HG03565 (cell line): ENCODE measurements at regions not wholly inside any gene's neighbourhood (a gene's known extent, or its start where the extent isn't known, plus 50 kb on each side); places are given as distances from the start of the nearest gene placed in this dataset.

ENCODE experiments used
- ATAC-seq: cut with Tn5 transposase; IDR thresholded peaks from one replicate; pipeline ENCODE4 v1.9.1; 2021; ENCODE audit warnings: mild to moderate bottlenecking, moderate library complexity; ENCODE audit not compliant: unreplicated experiment

DNA sequence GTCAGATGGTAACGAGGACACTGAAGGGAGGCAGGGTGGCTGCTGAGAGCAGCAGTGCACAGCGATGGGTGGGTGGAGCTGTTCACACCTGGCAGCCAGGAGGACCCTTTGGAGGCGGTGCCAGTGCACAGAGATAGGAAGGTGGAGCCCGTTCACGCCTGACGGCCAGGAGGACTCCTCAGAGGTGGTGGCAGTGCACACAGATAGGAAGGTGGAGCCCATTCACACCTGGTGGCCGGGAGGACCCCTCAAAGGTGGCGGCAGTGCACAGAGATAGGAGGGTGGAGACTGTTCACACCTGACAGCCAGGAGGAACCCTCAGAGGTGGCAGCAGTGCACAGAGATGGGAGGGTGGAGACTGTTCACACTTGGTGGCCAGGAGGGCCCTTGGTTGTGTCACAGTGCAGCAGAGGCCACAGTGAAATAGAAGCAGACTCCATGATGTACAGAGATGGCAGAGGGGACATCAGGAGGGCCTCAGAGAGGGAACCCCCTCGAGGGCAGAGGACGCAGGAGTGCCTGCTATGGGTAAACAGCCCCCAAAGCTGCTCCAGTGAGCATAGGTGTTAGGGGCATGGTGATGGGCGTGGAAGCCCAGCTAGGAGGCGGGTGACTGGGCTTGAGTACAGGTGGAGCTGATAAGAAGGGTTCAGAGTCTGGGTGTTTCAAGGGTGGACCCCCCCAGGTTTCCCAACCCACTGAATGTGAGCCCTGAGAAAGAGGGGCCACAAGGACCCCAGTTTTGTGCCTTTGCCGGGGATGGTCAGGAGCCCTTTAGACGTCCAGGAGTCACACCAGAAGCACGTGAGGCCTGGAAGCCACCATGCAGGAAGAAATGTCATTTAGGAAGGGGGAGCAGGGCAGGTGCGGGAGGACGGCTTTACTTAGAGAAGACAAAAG is 566.7 kb downstream of the BRD1 start:
- ATAC-seq: no peak

DNA sequence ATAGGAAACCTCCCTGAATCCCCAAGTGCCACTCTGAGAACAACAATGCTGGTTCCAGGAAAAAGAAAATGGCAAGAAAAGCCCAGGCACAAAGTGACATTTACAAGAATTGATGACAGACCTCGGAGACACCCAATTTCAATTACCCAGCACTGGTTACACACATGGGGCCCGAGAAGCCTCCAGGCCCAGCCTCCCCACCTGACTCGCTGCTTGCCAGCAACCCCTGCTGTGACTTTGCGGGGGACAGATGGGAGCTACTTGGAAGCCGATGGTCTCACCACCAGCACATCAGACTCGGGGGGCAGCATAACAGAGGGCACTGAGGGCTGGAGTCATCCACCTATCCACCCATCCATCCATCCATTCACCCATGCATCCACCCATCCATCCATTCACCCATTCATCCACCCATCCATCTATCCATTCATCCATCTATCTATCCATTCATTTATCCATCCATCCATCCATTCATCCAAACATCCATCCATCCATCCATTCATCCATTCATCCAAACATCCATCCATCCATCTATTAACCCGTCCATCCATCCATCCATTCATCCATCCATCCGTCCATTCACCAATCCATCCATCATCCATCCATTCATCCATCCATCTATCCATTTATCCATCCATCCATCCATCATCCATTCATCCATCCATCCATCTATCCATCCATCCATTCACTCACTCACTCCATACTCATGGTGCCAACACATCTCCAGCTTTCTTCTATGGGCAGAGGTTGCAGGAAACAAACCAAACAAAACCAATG is 567.6 kb downstream of the BRD1 start:
- ATAC-seq: no peak

DNA sequence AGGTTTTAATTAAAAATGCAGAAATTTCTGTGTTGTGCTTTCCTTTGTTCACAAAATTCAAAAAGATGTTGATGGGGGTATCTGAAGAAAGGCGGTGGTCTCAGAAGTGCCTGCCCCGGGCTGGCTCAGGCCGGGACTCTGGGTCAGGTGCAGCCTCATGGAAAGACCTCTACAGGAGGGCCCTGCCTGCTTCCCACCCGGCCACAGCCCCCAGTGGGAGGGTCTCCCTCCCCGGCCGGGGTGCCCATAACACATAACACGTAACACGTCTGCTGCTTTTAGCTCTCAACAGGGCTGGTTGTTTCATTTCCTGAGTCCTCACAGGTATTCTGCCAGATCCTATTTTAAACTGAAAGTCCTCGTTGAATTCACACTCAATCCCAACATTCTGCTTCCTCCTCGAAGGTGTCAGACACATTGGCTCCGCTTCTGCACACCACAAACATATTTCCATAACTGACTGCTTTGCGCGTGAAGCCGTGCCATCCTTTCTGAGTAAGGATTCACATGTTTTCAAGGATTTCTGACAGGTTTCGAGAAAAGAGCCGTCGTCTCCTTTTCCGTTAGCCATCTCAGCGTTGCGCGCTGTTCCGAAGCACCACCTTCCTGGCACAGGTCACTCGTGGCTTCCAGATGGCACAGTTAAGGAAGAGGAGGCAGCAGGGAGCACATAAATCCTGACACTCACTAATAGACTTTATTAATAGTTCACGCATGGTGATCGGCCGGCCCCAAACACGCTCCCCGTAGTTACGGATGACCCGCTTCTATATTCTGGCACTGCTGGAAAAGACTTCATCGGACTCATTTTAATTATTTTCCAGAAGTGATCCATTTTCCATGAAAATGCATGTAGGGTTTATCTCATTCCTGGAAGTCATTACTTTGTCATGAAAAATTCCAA is 569.3 kb downstream of the BRD1 start:
- ATAC-seq: no peak

DNA sequence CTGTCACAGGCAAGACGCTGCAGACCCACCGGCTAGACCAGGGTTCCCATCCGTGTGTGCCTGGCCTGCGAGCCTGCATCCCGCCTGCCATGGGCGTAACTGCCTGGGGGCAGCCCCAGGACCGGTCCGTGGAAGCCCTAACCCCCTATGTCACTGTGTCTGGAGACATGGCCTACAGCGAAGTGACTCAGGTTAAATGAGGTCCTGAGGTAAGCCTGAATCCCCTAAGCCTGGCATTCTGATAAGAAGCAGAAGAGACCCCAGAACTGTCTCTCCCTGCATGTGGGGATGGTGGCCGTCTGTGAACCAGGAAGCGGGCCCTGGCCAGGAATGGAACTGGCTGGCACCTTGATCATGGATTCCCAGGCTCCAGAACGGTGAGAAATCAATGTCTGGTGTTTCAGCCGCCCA is 570.1 kb downstream of the BRD1 start:
- ATAC-seq: no peak

DNA sequence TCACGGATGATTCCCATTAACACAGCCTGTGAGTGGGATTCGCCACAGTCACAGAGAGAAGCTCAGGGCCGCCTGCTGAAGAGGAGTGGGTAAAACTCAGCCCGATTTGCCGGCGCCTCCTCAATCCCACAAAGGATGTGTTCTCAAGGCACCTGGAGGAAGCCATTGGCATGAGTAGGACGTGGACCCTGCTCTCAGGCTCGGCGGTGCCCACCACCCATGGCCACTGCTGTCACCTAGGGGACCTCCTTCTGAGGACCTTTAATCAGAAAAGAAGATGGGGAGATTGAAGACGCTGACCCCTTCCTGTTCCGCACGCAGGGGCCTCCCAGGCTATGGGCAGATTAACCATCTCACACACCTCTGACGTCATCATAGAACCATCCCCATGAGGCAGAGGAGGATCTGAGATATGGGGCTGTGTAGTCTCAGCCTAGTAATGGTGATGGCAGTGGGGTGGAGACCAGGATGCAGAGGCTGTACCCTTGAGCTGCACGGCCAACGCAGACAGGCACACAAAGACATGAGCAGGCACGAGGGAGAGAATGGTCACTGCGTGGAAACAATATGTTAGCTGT is 571.8 kb downstream of the BRD1 start:
- no peak for ATAC-seq

DNA sequence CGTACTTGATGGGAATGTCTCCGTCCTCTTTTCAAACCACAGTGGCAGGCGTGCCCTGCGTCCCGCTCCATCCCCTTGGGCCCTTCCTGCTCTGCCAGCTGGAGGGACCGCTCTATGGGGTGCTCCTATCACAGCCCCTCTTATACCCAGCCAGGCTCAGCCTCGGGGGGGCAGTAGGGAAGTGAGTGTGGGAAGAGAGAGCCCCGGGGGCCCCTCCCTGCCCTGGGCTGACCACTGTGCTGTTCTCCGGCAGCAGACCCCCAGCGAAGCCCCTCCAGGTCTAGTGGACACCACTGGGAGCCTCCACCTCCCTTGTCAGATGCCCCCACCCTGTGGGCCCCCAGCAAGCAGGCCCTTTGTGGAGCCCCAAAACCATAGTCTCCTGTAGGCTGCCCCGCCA is 572.5 kb downstream of the BRD1 start:
- ATAC-seq: no peak

DNA sequence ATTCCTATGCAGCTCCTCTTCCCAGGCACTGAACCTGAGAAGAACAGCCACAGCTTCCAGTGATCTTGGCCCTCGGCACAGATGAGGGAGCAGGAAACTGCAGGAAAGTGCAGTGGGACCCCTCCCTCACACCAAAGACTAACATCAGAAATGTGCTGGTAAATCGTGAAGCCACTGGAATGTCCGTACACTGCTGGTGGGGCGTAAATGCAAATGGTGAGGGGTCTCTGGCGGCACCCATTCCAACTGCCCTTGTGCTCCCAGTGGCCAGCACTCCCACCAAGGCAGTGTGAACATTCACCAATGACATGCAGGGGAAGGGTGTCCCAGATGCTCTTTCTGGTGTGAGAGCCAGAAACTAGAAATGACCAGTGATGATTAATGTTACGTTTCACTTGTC is 574.0 kb downstream of the BRD1 start:
- no peak for ATAC-seq

DNA sequence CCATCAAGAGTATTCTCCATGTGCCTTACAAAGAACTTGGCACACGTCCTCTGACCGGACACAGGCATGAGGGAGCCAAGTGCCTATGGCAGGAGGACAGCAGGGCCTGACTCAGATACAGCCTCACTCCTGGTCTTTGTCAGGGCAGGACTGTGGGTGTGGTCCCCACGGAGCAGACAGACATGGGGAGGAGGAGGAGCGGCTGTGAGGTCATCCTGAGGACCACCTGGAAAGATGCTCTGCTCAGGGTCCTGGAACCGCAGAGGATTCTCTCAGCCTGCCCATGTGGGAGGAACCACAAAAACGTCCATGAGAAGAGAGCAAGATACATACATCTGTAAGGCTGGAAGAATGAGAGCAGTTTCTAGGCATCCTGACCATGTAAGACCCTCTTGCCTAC is 576.3 kb downstream of the BRD1 start:
- no peak for ATAC-seq

DNA sequence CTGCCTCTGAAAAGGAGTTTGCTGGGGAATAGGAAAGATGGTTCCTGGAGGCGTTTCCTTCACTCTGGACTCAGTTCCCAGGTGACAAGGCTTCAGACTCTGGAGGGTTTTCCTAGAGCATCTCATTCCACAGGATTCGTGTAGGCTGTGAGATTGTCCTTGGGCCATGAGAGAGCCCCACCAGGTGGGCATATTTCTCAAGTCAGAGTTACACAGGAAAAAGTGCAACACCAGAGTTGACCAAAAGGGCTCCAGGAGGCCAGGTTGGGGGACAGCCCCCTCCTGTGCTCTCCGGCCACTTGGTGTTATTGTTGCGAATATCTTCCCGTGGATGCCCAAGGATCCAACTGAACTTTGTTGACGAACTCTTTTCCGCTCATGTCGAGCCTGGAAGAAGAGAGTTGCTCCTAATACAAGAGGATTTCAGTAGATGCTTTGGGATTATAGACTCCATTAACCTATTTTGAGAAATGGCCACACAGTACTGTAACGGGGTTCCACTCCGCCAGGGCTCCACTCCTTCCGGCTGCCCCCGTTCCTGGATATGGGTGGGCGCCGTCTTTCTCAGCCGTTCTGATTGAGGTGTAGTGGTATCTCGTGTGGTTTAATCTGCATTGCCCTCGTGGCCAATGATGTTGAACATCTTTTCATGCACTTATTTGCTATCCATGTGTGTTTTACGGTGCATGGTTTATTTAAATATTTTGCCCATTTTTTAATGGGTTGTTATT is 580.3 kb downstream of the BRD1 start:
- no peak for ATAC-seq

DNA sequence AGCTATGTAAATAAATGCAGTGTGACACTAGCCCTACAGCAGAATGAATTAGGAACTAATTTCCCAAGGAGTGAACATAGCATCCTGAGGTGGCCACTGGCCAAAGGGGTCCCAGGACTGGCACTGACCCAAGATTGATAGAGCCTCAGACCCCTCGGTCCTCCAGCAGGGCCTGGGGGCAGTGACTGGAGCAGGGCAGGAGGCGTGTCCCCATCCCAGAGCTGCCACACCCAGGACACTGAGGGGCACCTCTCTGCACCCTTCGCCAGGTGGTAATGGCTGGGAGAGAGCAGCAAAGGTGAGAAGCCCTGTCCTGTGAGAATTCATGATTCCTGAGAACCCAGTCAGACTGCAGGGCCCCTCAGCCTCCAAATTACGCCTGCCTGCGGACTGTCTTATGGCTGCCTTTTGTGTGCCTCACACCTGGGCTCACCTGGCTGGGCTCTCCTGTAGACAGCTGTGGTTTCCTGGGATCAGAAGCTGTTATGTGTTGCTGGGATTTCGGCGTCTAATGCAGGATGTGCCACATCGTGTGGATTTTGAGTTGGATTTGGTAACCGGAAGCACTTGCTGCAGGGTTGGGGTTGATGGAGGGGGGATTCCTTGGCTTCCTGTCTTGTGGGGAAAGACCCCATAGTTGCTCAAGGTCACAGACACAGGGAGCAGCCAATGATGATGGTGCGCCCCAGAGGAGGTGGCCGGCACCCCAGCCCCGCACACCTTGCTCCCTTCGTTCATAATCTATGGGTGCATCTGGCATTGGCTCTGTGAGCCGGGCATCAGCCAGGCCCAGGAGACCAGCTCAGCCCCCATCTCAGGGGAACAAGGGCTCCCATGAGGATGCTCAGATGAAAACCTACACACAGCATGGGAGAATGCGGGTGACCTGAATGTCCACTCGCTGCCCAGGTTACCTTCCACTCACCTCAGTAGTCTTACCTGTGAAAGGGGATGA is 582.9 kb downstream of the BRD1 start:
- ATAC-seq: no peak

DNA sequence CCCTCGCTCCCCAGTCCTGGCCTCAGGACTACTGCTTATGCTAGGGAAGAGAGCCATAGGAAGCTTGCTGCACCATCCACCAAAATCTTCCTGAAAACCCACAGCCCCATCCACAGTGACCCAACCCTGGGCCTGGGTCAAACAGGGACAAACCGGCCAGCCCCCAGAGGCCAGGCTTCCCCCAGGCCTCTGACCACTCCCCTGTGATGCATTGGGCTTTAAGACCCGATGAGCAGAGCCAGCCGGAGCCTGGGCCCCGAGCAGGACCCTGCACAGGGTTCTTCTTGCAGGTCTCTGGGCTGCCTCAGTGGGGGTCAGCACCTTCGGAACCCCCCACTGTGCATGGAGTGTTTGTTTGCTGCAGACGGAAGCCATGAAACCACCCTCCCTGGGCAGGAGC is 583.7 kb downstream of the BRD1 start:
- no peak for ATAC-seq

DNA sequence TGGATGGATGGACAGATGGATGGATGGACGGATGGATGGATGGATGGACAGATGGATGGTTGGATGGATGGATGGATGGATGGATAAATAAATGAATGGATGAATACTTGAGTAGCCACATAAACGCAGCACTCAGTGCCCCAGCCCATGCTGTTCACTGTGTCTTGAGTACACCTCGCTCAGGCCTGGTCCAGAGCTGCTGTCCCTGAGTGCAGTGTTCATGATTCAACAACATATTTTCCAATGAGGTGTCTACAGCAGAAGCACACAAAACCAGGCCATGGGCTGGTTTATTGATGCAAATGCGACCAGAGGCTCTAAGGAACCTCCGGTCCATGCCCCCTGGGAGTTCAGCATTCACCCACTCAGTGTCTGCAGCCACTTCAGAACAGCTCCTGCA is 584.3 kb downstream of the BRD1 start:
- ATAC-seq: no peak

DNA sequence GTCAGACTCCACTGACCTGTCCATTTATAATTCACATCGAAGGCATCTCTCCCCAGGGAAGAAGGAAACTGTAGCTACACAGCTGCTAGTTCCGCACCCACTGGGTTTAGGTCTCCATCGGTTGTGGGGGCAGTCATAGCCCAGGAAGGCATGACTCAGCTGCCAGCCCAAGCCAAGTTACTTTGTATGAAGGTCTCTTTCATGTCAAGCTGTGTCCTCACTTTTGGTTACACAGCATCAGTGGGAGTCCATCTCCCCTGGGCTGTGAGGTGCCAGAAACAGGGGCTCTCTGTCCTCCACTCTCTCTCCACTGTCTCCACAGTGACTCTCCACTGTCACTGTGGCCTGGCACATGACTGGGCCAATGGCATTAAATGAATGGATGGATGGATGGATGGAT is 585.2 kb downstream of the BRD1 start:
- ATAC-seq: no peak

DNA sequence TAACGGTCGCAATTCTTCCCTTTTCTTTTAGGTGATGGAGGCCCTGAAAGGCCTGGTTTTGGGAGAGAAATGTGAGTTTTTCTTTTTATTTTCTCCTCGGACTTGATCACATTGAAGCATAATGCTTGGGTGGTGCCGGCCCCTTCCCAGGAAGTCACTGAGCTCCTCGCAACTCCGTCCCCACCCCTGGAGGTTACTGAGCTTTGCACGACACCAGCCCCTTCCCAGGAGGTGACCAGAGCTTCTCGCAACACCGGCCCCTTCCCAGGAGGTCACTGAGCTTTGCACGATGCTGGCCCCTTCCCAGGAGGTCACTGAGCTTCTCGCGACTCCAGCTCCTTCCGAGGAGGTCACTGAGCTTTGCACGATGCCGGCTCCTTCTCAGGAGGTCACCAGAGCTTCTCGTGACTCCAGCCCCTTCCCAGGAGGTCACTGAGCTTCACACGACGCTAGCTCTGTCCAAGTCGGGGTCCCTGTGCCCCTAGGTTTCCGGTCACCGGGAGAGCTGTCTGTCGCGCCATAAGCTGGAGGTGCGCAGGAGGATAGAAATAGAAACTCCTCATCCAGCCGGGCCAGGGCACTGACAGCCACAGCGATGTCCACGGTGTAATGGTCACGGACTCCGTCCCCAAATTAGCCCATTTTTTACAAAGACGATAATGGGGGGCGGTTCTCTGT is 586.4 kb downstream of the BRD1 start:
- no peak for ATAC-seq

DNA sequence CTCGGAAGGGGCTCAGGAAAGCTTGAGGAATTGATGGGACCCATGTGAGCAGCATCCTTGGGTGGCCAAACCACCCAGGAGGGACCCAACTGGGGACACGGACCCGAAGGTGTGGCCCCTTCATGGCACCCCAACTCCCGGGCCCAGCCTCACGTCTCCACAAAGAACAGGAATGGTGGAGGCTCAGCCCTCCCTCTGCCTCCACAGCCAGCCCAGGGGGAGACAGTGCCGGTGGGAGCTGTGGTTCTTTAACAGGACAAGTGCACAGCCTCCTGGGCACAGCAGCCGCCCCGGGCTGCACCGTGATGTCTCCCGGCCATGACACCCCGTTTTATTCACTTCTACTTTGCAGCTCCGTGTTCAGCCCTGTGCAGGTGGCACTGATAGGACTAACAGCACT is 587.2 kb downstream of the BRD1 start:
- no peak for ATAC-seq

DNA sequence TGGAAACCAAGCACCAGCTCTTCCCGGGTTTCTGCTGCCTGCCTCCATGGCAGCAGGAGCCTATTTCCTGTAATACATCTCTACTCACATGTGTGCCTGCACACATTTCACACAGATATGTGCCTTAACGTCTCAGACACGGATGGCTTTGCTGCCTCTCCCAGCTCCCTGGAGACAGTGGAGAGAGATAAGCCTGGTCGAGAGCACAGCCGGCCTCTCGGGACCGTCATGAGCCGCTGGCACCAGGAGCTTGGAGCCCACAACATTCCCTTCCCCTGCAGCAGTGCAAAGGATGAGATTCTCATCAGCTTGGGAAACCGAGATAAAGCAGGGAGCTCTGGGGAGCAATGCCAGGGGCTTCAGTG is 587.7 kb downstream of the BRD1 start:
- ATAC-seq: no peak

DNA sequence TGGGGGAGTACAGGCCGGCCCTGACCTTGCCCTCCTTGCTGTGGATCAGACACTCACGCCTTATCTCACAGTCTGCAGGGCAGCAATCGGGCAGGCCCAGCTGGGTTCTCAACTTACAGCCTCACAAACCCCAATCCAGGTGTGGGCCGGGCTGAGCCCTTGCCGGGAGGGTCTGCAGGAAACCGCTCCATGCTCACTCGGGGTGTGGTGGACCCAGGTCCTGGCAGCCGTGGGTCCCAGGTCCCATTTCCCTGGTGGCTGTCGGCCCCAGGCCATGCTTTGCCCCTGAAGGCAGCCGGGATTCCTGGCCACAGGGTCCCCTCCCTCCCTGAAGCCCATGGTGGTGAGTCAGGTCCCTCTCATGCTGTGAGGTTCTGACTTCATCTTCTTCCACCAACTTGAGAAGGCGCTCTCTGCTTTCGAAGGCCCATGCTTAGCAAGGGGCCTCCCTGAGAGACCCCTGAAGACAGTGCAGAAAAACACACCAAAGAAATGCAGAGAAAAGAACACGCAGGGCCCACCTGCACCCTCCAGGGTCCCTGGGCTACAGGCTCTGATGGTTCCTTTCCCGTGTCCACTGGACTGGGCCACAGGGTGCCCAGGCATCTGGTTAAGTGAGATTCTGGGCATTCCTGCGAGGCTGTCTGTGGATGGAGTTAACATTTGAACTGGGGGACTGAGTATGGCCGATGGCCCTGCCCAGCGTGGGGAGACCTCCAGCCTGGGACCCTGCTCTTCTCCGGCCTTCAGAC is 588.2 kb downstream of the BRD1 start:
- no peak for ATAC-seq
